ENCODE measurements at regions not wholly inside any gene's neighbourhood (a gene's known extent, or its start where the extent isn't known, plus 50 kb on each side); places are given as distances from the start of the nearest gene placed in this dataset.

DNA sequence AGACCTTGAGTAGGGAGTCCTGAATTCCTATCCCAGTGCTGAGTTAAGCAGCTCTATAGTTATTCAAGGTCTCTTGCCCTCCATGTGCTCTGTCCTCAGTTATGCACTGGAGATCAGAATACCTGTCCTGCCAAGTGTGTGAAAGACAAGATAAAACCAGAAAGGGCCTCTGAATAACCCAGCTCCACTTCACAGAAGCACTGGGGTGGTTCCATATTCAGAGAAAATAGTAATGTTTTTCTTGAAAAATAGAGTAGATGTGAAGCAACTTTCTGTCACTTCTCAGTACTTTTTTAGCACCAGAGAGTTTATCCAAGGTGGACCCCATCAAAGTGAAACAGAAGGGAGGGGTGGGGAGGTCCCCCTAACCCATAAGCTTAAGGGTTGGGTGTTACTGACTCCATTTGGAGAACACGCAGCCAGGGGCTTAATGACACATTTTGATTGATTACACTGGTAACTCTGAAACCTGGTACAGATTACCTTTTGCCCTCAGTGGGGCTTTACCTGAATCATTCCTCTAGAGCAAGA, 509.8 kb upstream of the JARID2 start (continued):
- TF ChIP-seq, protein P1, sequence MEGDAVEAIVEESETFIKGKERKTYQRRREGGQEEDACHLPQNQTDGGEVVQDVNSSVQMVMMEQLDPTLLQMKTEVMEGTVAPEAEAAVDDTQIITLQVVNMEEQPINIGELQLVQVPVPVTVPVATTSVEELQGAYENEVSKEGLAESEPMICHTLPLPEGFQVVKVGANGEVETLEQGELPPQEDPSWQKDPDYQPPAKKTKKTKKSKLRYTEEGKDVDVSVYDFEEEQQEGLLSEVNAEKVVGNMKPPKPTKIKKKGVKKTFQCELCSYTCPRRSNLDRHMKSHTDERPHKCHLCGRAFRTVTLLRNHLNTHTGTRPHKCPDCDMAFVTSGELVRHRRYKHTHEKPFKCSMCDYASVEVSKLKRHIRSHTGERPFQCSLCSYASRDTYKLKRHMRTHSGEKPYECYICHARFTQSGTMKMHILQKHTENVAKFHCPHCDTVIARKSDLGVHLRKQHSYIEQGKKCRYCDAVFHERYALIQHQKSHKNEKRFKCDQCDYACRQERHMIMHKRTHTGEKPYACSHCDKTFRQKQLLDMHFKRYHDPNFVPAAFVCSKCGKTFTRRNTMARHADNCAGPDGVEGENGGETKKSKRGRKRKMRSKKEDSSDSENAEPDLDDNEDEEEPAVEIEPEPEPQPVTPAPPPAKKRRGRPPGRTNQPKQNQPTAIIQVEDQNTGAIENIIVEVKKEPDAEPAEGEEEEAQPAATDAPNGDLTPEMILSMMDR (IDR thresholded peaks at IDR 0.05 in 2 of 3, conservative IDR thresholded peaks at IDR 0.05 in 1 of 3; ENCODE audit: borderline replicate concordance in 1 of 3, insufficient read depth in 1 of 3, low read depth in 2 of 3, low read length in 2 of 3) = no peak
- no peak for TF ChIP-seq SIN3A (IDR thresholded peaks at IDR 0.05; ENCODE audit: low read depth)
- TF ChIP-seq CEBPB (IDR thresholded peaks at IDR 0.05; ENCODE audit: low read depth) = no peak
- no peak for TF ChIP-seq POLR2AphosphoS5 (IDR thresholded peaks at IDR 0.05; ENCODE audit: low read depth, low read length)
- no peak for TF ChIP-seq EZH2phosphoT487 (IDR thresholded peaks at IDR 0.05; ENCODE audit: borderline replicate concordance)
- no peak for TF ChIP-seq SP1 (IDR thresholded peaks at IDR 0.05; ENCODE audit: low read depth)
- no peak for TF ChIP-seq ZFX (IDR thresholded peaks at IDR 0.05)
- TF ChIP-seq YY1 (IDR thresholded peaks at IDR 0.05; ENCODE audit: extremely low read depth, insufficient replicate concordance, low read depth, low read length) = no peak
- TF ChIP-seq ATF3 (IDR thresholded peaks at IDR 0.05) = no peak

- Histone ChIP-seq H3K4me3 (replicated peaks in 1 of 2; ENCODE audit: low read depth in 1 of 2, low read length in 2 of 2) (no peak overlapping the region), H3K4me1 (ENCODE audit: control insufficient read depth in 1 of 2, insufficient read depth in 2 of 2, low read length in 2 of 2) (peaks cover 24 to 47% of the 10 kb centered on the region in 2 experiments), H3K79me2 (ENCODE audit: insufficient read depth, low read length) (no peaks in the 10 kb centered on the region), H3K4me2 (ENCODE audit: low read length) (no peak overlapping the region), H4K20me1 (ENCODE audit: insufficient read depth) (no peaks in the 10 kb centered on the region), H3K27ac (ENCODE audit: low read depth, low read length) (no peak overlapping the region), H3K9me3 (ENCODE audit: control insufficient read depth in 1 of 2, insufficient read depth in 1 of 2, low read depth in 1 of 2, low read length in 2 of 2) (no peaks in the 10 kb centered on the region), H3K36me3 (ENCODE audit: control insufficient read depth in 1 of 2, insufficient read depth in 2 of 2, low read length in 2 of 2) (no peaks in the 10 kb centered on the region), H3K27me3 (ENCODE audit: insufficient read depth, low read length) (no peaks in the 10 kb centered on the region), H3K9me2 (ENCODE audit: insufficient read depth) (no peaks in the 10 kb centered on the region), H2AFZ (ENCODE audit: low read depth, low read length, poor library complexity, severe bottlenecking) (no peak overlapping the region), H3K9ac (ENCODE audit: low read length) (no peak overlapping the region)
- TF ChIP-seq SRF (IDR thresholded peaks at IDR 0.05; ENCODE audit: low read depth) (no peak), SP1 (IDR thresholded peaks at IDR 0.05; ENCODE audit: low read depth) (no peak), MAX (IDR thresholded peaks at IDR 0.05) (no peak), FOSL1 (IDR thresholded peaks at IDR 0.05; ENCODE audit: low read depth) (no peak), POLR2A (IDR thresholded peaks at IDR 0.05; ENCODE audit: borderline replicate concordance, extremely low read depth, insufficient read depth, insufficient read length) (no peak), ELF1 (IDR thresholded peaks at IDR 0.05; ENCODE audit: borderline replicate concordance, low read depth) (no peak), CEBPB (IDR thresholded peaks at IDR 0.05; ENCODE audit: low read depth) (no peak), SIN3A (IDR thresholded peaks at IDR 0.05; ENCODE audit: low read depth) (no peak), RAD21 (IDR thresholded peaks at IDR 0.05; ENCODE audit: low read depth) (no peak), CBX3 (IDR thresholded peaks at IDR 0.05; ENCODE audit: low read depth) (no peak), ZFX (IDR thresholded peaks at IDR 0.05) (no peak), EZH2 (IDR thresholded peaks at IDR 0.05) (no peak), ZNF274 (IDR thresholded peaks at IDR 0.05; ENCODE audit: low read depth, low read length) (no peak), EGR1 (IDR thresholded peaks at IDR 0.05; ENCODE audit: low read depth) (no peak), POLR2AphosphoS5 (IDR thresholded peaks at IDR 0.05; ENCODE audit: low read depth, low read length) (no peak)
- TF ChIP-seq, protein P1 (IDR thresholded peaks at IDR 0.05 in 2 of 3, conservative IDR thresholded peaks at IDR 0.05 in 1 of 3; ENCODE audit: borderline replicate concordance in 1 of 3, insufficient read depth in 1 of 3, low read depth in 2 of 3, low read length in 2 of 3) = no peak
- ChIA-PET POLR2A (no interaction called here), CTCF (no interaction called here), RAD21 (ENCODE audit: low non-redundant PET in 1 of 2, low total read pairs in 2 of 2, uncharacterized antibody in 2 of 2, unreplicated experiment in 2 of 2) (no interaction called here)
- ATAC-seq (no peak), DNase-seq (ENCODE audit: low read depth, low spot score) (no peak)
- no TSS peak for BruUV-seq (replicated peaks)
- intact Hi-C loops (cut with micrococcal nuclease) = no loop called here
Measured at GRCh38 chr6:14736554-14736953, 509.3 kb upstream of the JARID2 start.

Measured in HCT116 (cell line).